HG03039 (cell line): ENCODE measurements at regions not wholly inside any gene's neighbourhood (a gene's known extent, or its start where the extent isn't known, plus 50 kb on each side); places are given as distances from the start of the nearest gene placed in this dataset.

Experiments
- ATAC-seq: cut with Tn5 transposase; IDR thresholded peaks from one replicate; pipeline ENCODE4 v1.9.1; 2021; ENCODE audit warnings: mild to moderate bottlenecking, moderate library complexity; ENCODE audit not compliant: unreplicated experiment

- ATAC-seq, result no peak
These were observed 407.7 kb downstream of the ARAP2 start for GRCh38 chr4:35836596-35836995.

GRCh38 chr4:35867057-35867456 lies 377.3 kb downstream of the ARAP2 start:
- ATAC-seq, result no peak

DNA sequence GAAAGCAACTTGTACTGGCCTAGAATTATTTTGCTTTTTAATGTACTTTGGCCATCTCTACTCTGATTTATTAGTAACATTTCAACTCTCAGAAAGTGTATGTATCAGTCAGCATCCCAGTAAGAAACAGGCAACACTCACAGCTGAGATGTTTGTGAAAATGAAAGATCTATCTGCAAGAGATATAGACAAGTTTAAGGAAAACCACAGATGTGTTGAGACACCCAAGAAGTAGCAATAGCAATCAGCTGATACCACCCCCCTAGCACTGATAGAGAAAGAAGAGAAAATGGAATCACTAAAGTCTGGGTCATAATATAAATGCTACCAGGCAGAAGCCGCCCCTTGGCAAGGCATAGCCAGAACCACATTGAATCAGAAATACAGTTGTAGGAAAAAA lies 372.0 kb downstream of the ARAP2 start:
- no peak for ATAC-seq

- ATAC-seq, result no peak
These were observed 364.8 kb downstream of the ARAP2 start for GRCh38 chr4:35879479-35879878.

- ATAC-seq, result no peak
These were observed 361.2 kb downstream of the ARAP2 start for GRCh38 chr4:35883108-35883507.

DNA sequence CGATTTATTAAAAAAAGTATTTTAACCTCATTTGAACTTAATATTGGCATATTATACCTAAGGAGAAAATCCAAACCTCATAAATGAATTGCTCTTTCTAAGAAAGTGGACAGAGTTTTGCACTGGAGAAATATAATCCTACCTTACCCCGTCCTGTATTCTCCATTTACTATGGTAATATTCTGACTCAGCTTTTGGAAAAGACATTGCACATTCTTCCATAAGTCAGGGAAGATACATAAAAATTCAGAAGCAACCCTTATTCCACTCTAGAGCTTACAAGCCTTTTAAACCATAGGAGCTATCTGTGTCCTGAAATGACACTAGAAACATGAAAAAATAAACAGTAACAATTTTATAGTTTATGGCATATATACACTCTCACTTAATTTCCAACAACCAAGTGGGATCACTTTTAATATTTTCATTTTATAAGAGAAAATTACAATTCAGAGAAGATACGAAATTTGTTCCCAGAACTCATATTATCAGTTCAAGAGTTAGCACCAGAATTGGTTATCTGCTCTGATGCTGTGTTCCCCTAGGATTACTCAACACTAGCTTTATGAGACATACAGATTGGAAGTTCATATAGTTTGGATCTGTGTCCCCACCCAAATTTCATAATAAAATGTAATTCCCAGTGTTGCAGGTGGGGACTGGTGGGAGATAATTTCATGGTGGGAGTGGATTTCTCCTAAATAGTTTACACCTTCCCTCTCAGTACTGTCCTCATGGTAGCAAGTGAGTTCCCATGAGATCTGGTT lies 359.4 kb downstream of the ARAP2 start:
- no peak for ATAC-seq

DNA sequence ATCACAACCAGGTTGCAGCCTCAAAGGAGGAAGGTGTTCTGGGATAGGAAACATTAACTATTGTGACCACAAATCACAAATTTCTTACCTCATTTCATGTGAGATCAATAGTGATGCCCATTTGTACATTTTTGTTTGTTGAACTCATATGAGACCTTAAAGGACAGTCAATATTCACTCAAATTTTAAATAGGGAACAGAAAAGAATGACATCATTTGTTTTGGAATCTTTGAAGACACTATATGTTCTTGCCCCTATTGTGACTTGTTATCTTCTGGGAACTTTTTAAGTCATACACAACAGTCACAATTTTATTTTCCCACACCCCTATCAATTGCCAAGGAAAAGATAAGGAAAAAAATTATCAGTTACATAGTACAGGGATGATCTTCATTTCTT lies 346.5 kb downstream of the ARAP2 start:
- no peak for ATAC-seq

DNA sequence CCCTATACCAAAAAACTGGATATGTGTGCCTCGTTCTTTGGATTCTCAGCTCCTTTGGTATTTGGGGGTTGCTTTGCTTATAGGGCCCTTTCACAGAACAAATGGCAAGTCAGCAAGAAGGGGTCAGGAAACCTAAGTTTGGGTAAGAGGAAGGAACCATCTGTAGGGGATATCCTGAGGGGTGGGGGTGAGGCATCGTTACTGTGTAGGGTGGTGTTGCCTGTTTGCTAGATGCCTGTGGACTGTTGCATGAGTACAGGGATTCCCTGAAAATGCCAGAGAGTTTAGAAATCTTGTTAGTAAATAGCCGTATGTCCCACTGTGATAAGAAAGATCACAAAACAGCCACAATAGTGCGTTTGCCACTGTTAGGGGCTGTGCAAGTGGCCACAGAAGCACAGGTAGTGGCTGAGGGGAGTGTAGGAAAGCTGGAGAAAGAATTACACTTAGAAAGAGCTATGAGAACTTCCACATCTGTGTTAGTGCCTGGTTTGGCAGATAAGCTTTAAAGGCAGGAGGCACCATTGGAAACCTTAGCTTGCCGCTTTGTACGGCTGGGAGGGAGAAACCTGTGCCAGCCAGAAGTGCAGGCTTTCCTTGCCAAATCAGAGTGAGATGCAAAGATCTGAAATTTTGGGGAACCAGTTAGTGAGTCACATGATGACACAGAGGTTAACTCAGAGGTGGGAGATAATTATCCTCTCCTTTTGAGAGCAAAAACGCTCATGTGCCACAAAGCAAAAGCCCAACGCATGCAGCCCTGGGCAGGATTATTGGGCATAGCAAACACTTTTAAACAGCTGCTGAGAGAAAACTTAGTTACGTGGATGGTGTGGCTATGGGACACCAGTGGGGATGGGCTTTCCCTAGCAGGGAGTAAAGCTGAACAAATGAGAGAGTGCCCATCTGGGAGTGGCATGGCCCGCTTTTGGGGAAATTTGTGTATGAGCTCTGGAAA lies 343.7 kb downstream of the ARAP2 start:
- no peak for ATAC-seq

DNA sequence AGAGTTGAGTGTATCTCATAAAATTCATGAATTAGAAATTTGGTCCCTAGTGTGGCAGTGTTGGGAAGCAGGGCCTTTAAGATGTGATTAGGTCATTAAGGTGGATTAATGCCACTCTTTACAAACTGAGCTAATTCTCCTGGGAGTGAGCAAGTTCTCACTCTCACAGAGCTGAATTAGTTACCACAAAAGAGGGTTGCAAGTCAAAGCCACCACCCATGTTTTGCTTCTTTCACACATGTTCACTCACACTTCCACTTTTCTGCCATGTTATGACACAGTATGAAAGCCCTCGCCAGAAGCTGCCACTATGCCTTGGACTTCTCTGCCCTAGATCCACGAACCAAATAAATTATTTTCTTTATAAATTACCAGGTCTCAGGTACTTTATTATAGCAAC lies 332.1 kb downstream of the ARAP2 start:
- peak; percentile 82 for ATAC-seq

DNA sequence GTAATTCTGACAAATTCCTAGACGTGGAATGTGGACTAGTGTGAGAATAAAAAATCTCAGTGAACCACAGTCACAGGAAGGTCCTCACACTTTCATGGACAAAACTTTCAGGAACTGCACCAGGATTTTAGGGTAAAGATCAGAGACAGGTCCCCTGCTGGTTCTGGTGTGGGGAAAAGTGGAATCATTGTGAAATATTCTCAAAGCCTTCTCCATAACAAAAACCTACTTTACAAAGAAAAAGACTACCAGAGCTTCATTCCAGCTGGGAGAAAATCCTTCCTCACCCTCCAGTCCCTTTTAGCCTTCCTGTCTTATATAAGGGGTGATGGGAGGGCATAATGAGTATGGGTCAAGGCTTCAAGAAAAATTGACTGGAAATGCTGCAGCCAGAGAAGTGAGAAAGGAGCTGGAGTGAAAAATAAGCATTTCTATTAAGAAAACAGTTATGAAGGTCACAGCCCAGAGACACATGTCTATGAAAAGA lies 325.8 kb downstream of the ARAP2 start:
- no peak for ATAC-seq

GRCh38 chr4:35925806-35926205 lies 318.5 kb downstream of the ARAP2 start:
- ATAC-seq, result peak; percentile 83

DNA sequence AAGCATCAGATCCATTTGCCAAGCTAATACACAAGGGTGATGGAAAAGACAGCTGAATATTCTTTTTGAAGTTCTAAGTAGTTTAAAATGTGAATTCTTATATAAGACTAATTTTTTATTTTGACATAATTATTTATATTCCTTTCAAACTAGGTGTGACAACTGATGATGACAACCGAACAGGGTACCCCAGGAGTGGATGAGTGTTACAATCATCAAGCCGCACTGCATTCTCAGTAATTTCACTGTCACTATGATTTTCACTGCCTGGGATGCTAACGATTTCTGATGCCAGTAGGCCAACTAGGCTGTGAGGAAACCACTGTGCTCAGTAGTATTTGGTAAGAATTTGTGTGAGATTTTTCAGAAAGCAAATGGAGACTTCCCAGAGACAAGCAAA lies 317.5 kb downstream of the ARAP2 start:
- no peak for ATAC-seq

DNA sequence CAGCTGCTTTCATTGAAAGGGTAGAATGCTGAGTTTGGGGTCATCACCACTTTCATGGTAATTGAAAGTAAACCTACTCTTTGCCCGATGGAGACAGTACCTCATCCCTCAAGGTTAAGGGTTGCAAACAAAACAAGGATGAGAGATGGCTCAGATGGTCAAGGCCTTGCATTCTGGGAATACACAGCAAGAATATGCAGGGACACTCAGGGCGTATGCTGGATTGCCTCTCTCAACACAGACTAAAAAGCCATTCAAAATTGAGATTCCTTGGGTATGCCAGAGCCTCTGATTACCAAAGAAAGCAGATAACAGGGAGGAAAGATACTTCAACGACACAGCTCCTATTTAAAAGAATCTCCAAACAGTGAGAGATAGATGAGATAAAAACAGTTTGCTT lies 310.4 kb downstream of the ARAP2 start:
- ATAC-seq, result no peak

- no peak for ATAC-seq
These were observed 309.9 kb downstream of the ARAP2 start for GRCh38 chr4:35934320-35934981.

DNA sequence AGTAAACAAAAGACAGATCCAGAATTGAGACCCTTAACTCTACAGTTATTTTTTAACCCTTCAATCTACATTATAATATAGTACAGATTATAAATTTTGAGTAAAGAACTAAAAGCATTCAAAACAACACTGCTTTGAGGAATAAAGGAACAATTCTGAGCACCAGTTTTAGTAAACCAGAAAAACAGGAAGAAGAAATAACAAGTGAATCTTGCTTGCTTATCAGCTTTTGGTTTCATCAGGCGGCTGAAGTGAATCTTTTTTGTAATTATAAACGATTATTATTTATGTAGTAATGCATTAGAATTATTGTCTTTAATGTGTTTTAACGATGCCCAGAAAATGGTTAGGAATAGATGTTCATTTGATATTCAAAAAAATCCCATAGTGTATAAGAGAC lies 305.4 kb downstream of the ARAP2 start:
- no peak for ATAC-seq

DNA sequence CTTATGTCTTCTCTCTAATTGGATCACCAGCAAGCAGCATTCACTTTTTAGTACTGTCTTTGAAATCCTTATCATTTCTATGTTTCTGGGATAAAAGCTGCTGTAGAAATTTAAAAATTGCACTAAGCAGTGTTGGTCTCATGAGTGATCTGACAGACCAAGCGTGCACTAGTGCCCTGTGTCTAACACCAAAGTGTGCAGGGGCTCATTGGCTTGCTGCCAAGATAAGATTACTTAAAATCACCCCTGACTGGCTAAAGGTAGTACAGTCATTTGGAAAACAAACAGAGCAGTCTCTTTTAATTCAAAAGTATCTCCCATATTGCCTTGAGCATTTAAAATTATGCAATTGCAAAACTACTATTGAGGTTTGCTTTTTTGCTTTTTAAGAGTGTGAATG lies 304.6 kb downstream of the ARAP2 start:
- no peak for ATAC-seq

- ATAC-seq, result no peak
These were observed 302.2 kb downstream of the ARAP2 start for GRCh38 chr4:35942092-35942491.

- no peak for ATAC-seq
These were observed 300.7 kb downstream of the ARAP2 start for GRCh38 chr4:35943606-35944005.

GRCh38 chr4:35948171-35948570 lies 296.1 kb downstream of the ARAP2 start:
- ATAC-seq, result no peak

DNA sequence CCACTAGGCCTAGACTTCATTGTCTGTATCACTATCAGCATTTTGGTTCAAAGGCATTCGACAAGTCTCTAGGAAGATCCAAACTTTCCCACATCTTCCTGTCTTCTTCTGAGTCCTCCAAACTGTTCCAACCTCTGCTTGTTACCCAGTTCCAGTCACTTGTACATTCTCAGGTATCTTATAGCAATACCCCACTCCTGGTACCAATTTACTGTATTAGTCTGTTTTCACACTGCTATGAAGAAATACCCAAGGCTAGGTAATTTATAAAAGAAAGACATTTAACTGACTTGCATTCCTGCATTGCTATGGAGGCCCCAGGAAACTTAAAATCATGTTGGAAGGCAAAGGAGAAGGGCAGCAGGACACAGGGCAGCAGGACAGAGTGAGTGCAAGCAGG lies 293.9 kb downstream of the ARAP2 start:
- ATAC-seq, result no peak

DNA sequence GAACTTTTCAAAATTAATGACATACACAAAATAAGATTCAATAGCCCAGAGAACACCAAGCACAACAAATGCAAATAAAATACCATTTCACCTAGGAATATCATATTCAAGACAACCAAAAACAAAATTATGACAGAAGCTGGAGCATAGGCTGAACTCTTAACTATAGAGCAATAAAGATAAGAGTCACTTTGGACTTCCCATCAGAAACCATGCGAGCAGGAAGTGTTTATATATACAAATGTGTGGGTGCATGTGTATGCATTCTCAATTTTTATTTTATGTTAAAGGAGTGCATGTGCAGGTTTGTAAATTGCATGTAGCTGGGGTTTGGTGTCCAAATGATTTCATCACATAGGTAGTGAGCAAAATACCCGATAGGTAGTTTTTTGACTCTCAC lies 291.6 kb downstream of the ARAP2 start:
- no peak for ATAC-seq
